Astrocyte (in vitro differentiated cells and primary cell): ENCODE measurements at regions not wholly inside any gene's neighbourhood (a gene's known extent, or its start where the extent isn't known, plus 50 kb on each side); places are given as distances from the start of the nearest gene placed in this dataset.

Source experiments
- CTCF ChIP-seq: IDR thresholded peaks from 2 replicates; pipeline ENCODE4 v1.5.1; 2011; ENCODE audit warnings: low read depth, mild to moderate bottlenecking, inconsistent platforms, low read length, moderate library complexity; ENCODE audit not compliant: insufficient read depth
- EZH2 ChIP-seq: IDR thresholded peaks from 2 replicates; pipeline ENCODE4 v1.6.1; 2012; ENCODE audit warnings: mild to moderate bottlenecking, low read length, inconsistent platforms; ENCODE audit not compliant: insufficient read depth

GRCh38 chr4:12260453-12260852, 831.8 kb upstream of the HS3ST1 start:
- TF ChIP-seq CTCF = no peak
- no peak for TF ChIP-seq EZH2
